ENCODE measurements at regions not wholly inside any gene's neighbourhood (a gene's known extent, or its start where the extent isn't known, plus 50 kb on each side); places are given as distances from the start of the nearest gene placed in this dataset.
"Not testable (repeated sequence)": the region's sequence is repeated elsewhere in the genome, so short reads cannot be mapped to it uniquely, and the experiment has no call there.

DNA sequence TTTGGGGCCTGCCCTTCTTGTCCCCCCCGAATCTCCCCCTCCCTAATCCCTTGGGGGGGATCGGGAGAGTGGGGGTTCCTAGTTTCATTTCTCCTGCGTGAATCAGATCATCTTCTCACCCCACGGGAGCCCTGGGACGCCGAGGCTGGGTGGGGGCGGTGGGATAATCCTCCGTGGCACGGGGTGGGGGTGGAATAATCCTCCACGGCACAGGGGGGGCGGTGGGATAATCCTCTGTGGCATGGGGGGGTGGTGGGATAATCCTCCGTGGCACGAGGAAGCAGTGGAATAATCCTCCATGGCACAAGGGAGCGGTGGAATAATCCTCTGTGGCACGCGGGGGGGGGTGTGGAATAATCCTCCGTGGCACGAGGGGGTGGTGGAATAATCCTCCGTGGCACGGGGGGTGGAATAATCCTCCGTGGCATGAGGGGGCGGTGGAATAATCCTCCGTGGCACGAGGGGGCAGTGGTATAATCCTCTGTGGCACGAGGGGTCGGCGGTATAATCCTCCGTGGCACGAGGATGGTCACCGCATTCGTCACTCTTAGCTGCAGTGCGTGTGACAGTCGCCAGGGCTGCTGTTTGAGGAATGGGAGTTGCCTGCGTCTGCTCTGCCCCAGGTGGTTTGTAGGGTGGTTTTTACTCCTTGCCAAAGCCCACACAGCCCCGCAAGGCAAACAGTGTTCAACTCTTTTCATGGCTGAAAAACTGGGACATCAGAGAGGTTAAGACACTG lies 156.9 kb downstream of the LAT start:
- no peak for DNase-seq

DNA sequence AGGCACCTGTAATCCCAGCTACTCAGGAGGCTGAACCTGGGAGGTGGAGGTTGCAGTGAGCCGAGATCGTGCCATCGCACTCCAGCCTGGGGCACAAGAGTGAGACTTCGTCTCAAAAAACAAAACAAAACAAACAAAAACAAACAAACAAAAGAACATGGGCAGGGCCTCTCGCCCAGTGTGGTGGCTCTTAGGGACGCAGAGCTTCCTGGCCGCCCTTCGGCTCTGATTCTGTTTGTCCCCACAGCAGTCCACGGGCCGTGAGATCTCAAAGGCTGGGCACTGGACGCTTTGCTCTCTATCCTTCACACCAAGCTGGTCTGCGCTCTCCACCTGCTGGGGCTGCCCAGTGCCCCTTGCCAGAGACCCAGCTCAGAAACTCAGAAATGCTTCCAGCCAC lies 156.3 kb downstream of the LAT start:
- not testable (repeated sequence) for DNase-seq

DNA sequence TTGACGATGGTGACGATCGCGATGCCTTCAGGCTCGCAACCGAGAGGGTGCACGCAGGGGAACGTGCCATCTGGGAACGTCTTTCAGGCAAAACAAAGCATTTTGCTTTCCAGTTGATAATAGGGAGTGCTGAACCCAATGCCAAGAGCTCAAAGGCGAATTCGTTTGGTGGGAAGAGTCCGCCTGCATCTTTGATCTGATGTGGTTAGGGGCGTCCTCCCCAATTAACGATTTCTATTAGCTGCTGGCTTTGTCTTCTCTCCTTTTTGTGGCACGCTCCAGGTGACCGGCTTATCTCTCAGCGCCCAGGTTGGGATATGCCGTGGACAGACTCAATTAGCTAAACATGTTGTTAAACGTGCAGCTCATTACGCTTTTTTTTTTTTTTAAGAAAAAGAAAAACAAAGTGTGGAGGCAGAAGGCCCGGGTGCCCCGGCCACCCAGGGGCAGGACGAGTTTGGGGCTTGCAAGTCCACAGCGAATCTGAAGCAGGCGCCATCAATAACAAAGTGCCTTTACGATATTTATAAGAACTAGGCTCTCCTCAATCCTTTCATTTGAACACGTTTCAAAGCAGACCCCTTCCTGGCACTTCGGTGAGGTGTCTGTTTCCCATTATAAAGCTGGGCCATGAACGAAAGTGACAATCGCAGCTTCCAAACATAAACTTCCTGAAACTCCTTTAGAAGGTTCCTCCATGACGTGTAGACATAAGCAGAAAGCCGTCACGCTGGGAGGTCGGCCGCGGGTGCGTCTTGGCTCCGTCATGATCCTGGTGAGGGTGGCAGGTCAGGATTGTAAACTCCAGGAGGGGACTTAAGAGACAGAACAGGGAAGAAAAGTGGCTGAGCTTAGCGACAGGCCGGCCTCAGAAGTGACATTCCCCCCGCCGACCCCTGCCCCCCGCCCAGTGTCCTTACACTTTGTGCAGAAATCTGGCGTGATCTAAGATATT lies 155.3 kb downstream of the LAT start:
- not testable (repeated sequence) for DNase-seq

DNA sequence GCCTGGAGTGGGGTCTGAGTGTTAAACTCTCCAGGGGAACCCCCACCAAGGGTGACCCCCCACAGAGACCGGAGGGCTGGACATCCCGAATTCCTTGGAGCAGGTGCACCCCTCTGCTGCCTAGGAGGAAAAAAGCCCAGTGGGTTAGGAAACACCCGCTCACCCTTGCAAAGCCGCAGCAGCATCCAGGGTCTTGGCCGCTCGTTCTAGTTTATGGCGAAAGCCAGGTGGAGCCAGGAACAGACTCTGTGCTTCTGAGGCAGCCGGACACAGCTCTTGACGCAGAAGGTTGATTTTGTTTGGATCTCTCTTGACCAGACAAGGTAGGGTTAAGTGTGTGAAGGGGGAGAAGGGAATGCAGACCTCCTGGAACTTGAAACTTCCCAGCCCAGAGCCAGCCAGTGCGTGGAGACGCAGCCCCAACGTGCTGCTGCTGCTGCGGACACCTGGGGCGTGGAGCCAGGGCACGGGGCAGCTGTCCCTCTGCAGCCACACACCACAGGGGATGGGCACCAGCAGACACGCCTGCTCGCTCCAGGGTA lies 154.5 kb downstream of the LAT start:
- no peak for DNase-seq

DNA sequence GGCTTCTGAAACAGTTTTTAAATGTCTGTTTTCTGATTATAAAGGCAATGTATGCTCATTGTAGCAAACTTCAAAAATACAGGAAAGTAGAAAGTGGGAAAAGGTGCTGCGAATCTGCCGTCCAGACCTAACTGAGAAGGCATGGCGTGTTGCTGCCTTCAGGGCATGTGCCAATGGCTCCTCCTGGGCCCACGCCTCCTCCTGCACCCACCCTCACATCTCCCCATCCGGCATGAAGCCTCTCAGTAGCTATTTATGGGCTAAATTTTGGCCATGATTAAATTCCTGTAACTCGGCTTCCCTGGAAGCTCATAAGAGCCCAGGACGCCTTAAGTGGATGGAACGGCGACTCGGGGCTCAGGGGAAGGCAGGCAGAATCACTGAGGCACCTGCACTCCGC lies 153.8 kb downstream of the LAT start:
- DNase-seq, result not testable (repeated sequence)

DNA sequence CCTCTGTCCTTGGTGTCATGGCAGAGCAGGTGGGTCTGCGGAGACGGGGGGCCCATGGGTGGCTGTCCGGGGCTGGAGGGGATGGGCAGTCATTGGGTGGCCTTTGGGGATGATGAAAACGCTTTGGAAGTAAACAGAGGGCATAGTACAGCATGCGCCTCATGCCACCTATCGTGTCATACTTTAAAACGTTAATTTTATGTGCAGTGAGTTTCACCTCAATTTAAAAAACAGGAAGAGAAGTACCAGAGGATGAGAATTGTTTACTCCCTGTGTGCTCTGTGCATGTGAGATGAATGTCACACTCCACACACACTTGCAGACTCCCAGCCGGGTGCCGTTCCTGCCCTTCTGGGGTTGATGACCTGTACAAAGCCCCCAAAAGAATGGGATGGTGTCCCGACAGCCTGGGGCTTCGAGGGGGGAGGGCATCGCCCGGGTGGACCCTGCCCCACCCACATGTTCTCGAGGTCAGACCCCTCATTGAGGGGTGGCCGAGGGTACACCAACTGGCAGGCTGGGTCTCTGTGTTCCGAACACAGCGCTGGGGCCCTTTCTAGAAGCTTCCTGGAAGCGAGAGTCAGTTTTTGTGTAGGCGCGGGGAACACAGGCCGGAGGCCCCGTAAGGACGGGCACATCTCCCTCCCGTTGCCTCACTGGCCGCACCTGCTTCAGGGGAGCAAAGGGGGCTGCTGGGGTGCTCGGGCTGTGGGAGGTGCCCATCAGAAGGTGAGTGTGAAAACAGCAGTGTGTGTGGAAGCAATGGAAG lies 153.2 kb downstream of the LAT start:
- not testable (repeated sequence) for DNase-seq

DNA sequence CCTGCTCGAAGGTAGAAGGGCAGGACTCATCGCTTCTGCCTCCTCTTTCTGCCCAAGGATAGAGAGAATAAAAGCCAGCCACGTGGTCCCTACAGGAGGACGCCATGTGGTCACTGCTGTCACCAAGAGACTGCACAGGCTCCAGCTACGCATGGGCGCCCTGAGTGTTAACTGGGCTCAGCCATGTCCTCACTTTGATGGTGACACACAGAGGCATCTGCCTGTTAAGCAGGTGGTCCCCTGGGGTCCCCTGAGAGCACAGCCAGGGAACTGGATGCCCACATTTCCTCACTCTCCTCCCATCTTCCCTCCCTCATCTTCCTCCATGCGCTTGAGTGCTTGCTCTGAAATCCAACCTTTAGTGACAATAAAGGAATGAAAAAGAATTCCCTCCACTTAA lies 152.6 kb downstream of the LAT start:
- not testable (repeated sequence) for DNase-seq

DNA sequence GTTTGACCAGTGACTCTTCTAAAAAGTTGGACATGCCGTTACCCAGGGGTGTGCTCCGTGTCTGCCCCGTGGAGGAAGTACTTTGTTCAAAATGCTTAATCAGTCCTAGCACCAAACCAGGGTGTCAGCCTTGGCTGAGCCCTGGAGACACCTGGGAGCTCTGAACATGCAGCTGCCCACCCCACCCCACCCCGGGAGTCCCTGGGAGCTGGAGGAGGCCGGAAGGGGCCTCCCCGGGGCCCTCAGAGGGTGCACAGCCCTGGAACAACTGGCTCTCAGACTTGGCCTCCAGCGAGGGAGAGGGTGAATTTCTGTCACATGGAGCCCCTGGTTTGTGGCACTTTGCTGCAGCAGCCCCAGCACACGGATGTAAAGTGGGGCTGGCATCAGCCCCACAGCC lies 152.1 kb downstream of the LAT start:
- not testable (repeated sequence) for DNase-seq

DNA sequence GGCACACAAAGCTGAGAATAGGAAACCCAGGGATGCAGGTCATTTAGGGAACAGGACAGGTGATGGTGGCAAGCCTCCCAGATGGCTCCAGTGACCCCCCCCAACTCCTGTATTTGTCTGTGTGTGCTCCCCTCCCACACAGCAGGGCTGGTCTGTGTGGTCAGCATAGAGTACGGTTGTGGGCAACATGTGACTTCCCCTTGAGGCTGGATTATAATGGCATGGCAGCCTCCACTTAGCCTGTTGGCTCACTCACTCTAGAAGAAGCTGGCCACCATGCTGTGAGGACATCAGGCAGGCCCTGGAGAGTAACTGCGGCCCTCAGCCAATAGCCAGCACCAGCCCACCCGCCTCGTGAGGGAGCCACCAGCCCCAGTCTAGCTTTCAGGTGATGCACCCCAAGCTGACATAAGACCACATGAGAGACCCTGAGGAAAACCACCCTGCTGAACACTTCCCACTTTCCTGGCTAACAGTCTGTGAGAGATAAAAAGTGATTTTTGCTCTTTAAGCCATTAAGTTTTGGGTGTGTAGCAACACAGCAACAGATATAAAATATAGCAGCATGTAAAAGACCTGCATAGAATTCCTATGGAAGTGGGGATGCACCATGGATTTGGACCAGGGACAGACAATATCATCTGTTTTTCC lies 151.3 kb downstream of the LAT start:
- DNase-seq, result not testable (repeated sequence)

DNA sequence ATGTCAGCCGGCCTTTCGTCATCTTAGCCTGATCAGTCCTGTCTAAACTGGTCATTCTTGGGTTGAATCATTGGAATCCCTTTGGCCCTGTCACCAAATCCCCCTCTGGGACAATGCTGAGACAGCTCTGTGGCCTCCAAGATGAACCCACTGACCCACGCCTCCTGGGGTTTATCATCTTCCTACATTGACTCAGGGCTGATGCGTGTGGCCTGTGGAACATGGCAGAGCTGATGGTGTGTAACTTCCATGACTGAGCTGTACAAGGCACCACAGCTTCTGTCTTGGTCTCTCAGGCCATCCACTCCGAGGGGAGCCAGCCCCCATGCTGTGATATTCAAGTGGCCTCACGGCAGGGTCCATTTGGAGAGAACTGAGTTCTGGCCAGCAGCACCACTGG lies 150.2 kb downstream of the LAT start:
- not testable (repeated sequence) for DNase-seq

DNA sequence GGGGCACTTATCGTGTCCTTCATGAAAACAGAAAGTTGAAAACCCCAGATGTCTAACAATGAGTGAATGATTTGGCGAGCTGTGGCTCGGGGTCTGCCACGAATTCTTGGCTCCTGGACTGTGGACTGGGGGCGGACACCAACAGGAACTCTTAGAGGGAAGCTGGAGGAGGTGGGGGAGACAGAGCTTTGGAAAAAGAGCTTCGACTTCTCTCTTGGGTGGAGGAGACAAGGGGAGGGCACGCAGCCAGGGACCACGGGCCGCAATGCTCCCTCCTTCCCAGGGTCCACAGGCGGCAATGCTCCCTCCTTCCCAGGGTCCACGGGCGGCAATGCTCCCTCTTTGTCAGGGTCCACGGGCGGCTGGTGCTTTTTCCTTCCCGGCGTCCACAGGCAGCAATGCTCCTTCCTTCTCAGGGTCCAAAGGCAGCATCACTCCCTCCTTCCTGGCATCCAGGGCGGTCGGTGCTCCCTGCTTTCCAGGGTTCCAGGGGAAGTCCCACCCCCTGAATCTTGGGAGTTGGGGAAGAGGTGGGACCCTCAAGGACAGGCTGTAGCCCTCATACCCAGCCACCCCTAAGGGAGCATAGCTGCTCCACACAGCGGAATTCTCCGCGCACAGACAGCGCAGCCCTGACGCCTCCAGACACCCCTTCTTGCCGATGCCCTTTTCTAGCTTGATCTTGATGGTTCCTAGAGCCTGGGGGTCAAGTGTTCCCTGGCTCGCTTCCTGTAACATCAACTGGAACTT lies 149.0 kb downstream of the LAT start:
- not testable (repeated sequence) for DNase-seq

DNA sequence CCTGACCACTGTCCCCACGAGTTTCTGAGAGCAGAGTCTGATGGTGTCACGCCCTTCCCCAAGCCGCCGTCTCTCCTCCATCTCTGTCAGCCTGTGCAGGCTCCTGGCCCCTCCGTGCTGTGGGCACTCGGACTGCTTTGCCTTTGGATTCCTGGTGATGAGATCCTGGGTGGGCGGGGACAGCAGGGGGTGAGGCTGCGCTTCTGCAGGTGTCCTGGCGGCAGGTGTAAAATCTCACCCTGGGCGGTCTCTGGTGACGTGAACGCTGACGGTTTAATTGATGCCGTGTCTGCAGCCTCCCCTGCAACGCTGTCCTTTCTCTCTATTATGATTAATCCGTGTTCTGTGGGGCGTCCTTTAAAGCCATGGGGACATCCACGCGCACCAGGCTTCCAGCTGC lies 148.0 kb downstream of the LAT start:
- peak; percentile 2 for DNase-seq

DNA sequence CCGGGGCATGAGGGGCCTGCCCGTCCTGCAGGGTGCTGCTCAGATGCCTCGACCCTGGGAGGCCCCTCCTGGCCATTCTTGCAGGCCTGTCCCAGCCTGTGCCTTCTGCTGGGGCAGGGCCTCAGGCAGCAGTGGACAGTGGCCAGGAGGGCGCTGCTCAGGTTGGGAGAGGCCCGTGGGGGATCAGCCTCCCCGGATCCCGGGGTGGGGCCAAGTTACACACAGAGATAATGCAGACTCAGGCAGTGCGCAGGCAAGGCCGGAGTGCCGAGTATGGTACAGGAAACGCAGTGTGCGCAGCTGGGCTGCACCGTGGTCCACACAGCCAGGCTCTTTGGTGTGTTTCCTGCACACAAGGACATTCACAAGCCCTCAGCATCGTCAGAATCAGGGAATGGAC lies 147.6 kb downstream of the LAT start:
- DNase-seq, result not testable (repeated sequence)

DNA sequence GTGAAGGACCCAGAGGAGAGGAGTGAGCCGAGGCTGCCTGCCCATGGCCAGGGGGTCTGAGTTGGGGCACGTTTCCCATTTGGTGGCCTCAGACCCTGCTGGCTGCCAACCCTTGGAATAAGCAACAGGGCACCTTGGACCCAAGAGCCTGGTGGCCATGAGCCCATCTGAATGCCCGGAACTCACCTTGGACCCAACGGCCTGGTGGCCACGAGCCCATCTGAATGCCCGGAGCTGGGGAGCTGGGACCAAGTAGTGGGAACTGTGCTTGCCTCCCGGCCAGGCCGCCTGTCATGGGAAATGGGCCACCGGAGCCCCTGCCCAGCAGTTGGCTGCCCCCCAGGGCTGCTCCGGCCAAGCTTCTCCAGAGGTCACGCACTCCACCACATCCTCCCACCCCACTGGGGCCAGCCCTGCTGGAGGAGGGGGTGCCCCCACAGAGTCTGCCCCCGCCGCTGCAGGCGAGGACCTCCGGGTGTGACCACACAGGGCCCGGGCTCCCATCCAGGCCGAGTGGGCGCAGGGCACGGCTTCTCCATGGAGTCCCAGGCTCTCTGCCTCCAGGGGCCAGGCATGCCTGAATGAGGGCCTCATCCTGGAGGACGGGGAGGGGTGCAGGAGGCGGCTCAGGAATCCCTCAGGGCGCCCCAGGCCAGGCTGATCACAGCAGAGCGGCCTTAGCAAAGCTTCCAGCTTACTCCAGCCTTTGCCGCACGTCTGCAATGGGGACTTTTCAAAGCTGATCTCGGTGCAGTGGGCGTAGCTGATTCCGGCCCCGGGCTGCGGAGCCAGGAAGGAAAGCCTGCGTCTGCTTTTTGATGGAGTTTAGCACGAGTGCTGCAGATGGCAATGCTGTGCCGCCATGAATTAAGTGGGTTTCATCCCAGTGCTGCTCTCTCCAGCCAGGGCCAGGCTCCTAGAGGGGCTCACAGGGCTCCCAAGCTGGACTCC lies 146.3 kb downstream of the LAT start:
- DNase-seq, result not testable (repeated sequence)

DNA sequence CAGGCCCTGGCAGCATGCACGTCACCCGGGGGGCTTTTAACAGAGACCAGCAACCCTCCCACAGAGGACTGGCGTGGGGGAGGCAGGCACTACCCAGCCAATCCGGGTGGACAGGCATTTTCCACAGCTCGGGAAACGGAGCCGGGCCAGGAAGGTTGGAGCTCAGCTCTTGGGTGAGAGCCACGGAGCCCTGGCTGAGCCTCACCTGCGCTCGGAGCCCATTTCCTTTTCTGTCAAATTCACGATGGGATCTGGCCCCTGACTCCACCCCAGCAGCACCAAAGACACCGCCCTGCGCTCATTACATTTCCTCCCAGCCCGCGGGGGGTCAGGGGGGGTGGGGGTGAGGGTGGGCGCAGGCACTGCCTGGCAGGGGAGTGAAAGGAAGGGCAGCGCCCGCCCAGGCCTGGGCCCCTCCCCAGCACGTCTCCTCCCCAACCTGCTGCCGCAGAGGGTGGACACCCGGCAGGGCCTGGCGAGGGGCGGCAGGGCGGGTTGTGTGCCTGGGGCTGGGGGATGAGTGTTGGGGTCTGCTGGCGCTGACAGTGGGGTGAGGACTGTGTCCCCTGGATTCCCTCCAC lies 145.4 kb downstream of the LAT start:
- not testable (repeated sequence) for DNase-seq

DNA sequence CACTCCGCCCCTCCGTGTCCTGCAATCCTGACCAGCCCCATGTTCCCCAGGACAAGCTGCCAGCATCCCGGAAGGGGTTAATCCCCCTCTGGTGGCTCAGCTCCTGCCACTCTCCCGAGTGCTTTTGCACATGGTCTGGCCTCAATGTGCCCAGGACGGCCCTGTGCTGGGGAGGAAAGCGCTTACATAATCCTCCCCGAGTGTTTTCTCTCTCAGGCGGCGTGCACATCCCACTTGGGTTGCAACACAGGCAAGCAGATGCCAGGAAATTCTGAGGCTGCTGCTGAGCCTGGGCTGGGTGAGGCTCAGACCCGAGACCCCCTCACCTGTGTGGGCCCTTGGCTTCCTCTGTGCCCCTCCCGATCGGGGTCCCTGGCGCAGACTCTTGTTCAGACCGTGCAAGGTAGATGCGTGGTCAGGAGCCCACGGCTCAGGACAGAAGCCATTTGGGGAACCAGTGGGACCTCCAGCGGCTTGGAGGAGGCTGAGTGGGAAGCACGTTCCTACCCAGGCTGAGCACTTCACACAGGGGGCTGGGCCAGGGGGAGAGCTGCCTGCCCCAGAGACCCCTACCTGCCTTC lies 144.7 kb downstream of the LAT start:
- not testable (repeated sequence) for DNase-seq

DNA sequence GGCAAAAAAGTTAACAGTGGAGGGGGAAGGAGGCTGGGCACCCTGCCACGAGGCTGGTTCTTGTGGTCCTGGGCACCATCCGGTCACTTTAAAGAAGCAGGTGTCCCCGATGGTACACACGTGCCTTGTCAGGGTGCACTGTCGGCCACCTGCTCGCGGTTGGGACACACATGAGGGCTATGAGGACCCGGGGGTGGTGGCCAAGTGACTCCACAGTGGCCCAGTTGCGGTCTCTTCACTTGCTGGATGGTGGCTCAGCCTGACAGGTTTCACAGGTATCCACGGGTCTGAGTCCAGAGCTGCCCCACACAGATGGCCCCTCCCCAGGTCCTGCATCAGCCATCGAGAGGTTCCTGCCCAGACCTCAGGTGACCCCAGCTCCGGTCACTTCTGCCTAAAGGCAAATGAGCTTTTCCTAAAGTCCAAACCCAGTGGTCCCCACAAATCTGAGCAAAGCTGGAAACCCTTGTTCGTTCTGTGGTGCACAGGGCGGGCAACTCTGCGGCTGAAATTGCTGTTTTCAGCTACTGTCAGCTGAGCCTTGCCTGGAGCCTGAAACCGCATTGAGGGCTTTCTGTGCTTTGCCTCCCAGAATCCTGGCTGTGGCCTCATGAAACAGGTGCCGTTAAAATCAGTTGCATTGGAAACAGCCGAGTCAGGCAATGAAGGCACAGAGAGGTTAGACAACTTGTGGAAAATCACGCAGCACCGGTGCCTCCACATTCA lies 144.0 kb downstream of the LAT start:
- not testable (repeated sequence) for DNase-seq

DNA sequence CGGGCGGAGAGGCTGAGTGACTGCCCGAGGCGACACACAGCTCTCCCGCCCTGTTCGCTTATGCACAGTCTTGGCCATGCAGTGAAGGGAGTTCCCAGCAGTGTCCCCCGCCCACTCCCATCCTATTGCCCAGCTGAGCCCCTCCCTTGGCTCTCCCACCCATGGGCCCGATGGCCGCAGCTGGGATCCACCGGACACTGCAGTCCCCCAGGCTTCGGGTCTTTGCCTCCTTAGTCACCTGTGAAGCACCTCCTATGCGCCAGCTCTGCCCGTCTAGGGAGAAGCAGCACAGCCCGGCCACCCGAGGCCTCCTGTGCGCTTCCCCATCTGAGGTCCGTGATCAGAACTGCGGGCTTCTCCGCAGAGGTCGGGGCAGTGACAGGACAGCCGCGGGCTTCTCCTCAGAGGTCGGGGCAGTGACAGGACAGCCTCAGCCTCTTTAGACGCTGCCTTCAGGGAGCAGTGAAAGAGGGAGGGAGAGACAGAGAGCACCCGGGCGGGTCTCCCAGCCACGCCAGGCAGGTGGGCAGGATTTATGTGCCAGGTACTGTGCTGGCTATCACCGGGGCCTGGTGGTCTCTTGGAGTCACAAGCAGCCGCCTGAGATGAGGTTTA lies 143.1 kb downstream of the LAT start:
- not testable (repeated sequence) for DNase-seq

Measured in NCI-H1436 (cell line).